Astrocyte (in vitro differentiated cells and primary cell): ENCODE measurements at regions not wholly inside any gene's neighbourhood (a gene's known extent, or its start where the extent isn't known, plus 50 kb on each side); places are given as distances from the start of the nearest gene placed in this dataset.
"Not testable (repeated sequence)": the region's sequence is repeated elsewhere in the genome, so short reads cannot be mapped to it uniquely, and the experiment has no call there.

Experiments used
- DNase-seq: peaks from one replicate; pipeline ENCODE4 v3.0.0-alpha.2; 2010; ENCODE audit warnings: low read depth
- FAIRE-seq: peaks from 2 replicates; lab custom pipeline; 2011; peaks lifted over from hg19 to GRCh38; lab: Jason Lieb, UNC
- H2AFZ ChIP-seq: 2 replicates; pipeline ENCODE4 v1.6.0; 2012; ENCODE audit warnings: low read depth, low read length, inconsistent platforms
- H3K27ac ChIP-seq: 2 replicates; pipeline ENCODE4 v1.5.1; 2011; ENCODE audit warnings: low read depth, low read length, inconsistent platforms
- H3K27me3 ChIP-seq: 2 replicates; pipeline ENCODE4 v1.6.0; 2011; ENCODE audit warnings: low read length, inconsistent platforms; ENCODE audit not compliant: insufficient read depth
- H3K36me3 ChIP-seq: 2 replicates; pipeline ENCODE4 v1.5.1; 2011; ENCODE audit warnings: low read length, inconsistent platforms; ENCODE audit not compliant: insufficient read depth
- H3K4me1 ChIP-seq: 2 replicates; pipeline ENCODE4 v1.5.1; 2011; ENCODE audit warnings: low read length, inconsistent platforms; ENCODE audit not compliant: insufficient read depth
- H3K4me2 ChIP-seq: 2 replicates; pipeline ENCODE4 v1.6.0; 2012; ENCODE audit warnings: low read length, inconsistent platforms
- H3K4me3 ChIP-seq: 2 replicates; pipeline ENCODE4 v1.5.1; 2011; ENCODE audit warnings: low read depth, mild to moderate bottlenecking, low read length, inconsistent platforms; ENCODE audit not compliant: insufficient read depth
- H3K79me2 ChIP-seq: 2 replicates; pipeline ENCODE4 v1.6.0; 2012; ENCODE audit warnings: mild to moderate bottlenecking, low read length, inconsistent platforms; ENCODE audit not compliant: insufficient read depth
- H3K9ac ChIP-seq: 2 replicates; pipeline ENCODE4 v1.6.0; 2012; ENCODE audit warnings: mild to moderate bottlenecking, low read length, inconsistent platforms
- H3K9me3 ChIP-seq: 2 replicates; pipeline ENCODE4 v1.5.1; 2012; ENCODE audit warnings: low read depth, mild to moderate bottlenecking, low read length, inconsistent platforms; ENCODE audit not compliant: insufficient read depth
- H4K20me1 ChIP-seq: 2 replicates; pipeline ENCODE4 v1.6.0; 2012; ENCODE audit warnings: low read length, inconsistent platforms; ENCODE audit not compliant: insufficient read depth
- H3K27ac Mint-ChIP-seq: one replicate; pipeline ENCODE4 v1.8.0; 2021; ENCODE audit warnings: mild to moderate bottlenecking, mixed read lengths; ENCODE audit not compliant: unreplicated experiment
- H3K27me3 Mint-ChIP-seq: one replicate; pipeline ENCODE4 v1.8.0; 2021; ENCODE audit warnings: low read depth, mixed read lengths; ENCODE audit not compliant: unreplicated experiment
- H3K36me3 Mint-ChIP-seq: one replicate; pipeline ENCODE4 v1.8.0; 2021; ENCODE audit warnings: low read depth, mixed read lengths; ENCODE audit not compliant: unreplicated experiment
- H3K4me1 Mint-ChIP-seq: one replicate; pipeline ENCODE4 v1.8.0; 2021; ENCODE audit warnings: low read depth, mixed read lengths; ENCODE audit not compliant: unreplicated experiment
- H3K4me3 Mint-ChIP-seq: one replicate; pipeline ENCODE4 v1.8.0; 2021; ENCODE audit warnings: mild to moderate bottlenecking, moderate library complexity, mixed read lengths; ENCODE audit not compliant: unreplicated experiment
- H3K9me3 Mint-ChIP-seq: one replicate; pipeline ENCODE4 v1.8.0; 2021; ENCODE audit warnings: mild to moderate bottlenecking, mixed read lengths; ENCODE audit not compliant: unreplicated experiment
- CTCF ChIP-seq: IDR thresholded peaks from 2 replicates; pipeline ENCODE4 v1.5.1; 2011; ENCODE audit warnings: low read depth, mild to moderate bottlenecking, inconsistent platforms, low read length, moderate library complexity; ENCODE audit not compliant: insufficient read depth
- EZH2 ChIP-seq: IDR thresholded peaks from 2 replicates; pipeline ENCODE4 v1.6.1; 2012; ENCODE audit warnings: mild to moderate bottlenecking, low read length, inconsistent platforms; ENCODE audit not compliant: insufficient read depth

GRCh38 chr16:59840169-59840568 is 1106.1 kb upstream of the GOT2 start:
- Mint-ChIP-seq H3K27me3 (no peaks in the 10 kb centered on the region), H3K4me1 (no peaks in the 10 kb centered on the region), H3K36me3 (no peaks in the 10 kb centered on the region), H3K27ac (no peak overlapping the region), H3K9me3 (peaks cover 7% of the 10 kb centered on the region), H3K4me3 (no peak overlapping the region)
- TF ChIP-seq CTCF (no peak), EZH2 (no peak)
- H3K4me3 ChIP-seq = no peak overlapping the region
- no peak overlapping the region for H3K4me2 ChIP-seq
- no peak overlapping the region for H3K9ac ChIP-seq
- no peaks in the 10 kb centered on the region for H3K27me3 ChIP-seq
- FAIRE-seq (no peak), DNase-seq (no peak)
- no peak overlapping the region for H2AFZ ChIP-seq
- no peaks in the 10 kb centered on the region for H3K36me3 ChIP-seq
- H3K79me2 ChIP-seq = no peaks in the 10 kb centered on the region
- H3K27ac ChIP-seq = no peak overlapping the region
- no peaks in the 10 kb centered on the region for H3K4me1 ChIP-seq
- H3K9me3 ChIP-seq = peaks cover 3% of the 10 kb centered on the region
- H4K20me1 ChIP-seq = no peaks in the 10 kb centered on the region

- H3K27ac Mint-ChIP-seq = no peak overlapping the region
- Histone ChIP-seq H3K27me3 (no peaks in the 10 kb centered on the region), H3K4me2 (no peak overlapping the region), H3K9ac (no peak overlapping the region), H3K27ac (no peak overlapping the region), H4K20me1 (no peaks in the 10 kb centered on the region), H3K4me1 (no peaks in the 10 kb centered on the region), H3K9me3 (no peaks in the 10 kb centered on the region), H3K79me2 (no peaks in the 10 kb centered on the region), H3K36me3 (no peaks in the 10 kb centered on the region), H3K4me3 (no peak overlapping the region), H2AFZ (no peak overlapping the region)
- no peak overlapping the region for H3K4me3 Mint-ChIP-seq
- H3K9me3 Mint-ChIP-seq = no peaks in the 10 kb centered on the region
- no peaks in the 10 kb centered on the region for H3K36me3 Mint-ChIP-seq
- no peak for TF ChIP-seq CTCF
- TF ChIP-seq EZH2 = no peak
- DNase-seq (no peak), FAIRE-seq (no peak)
- no peaks in the 10 kb centered on the region for H3K4me1 Mint-ChIP-seq
- H3K27me3 Mint-ChIP-seq = no peaks in the 10 kb centered on the region
These were observed 1092.7 kb upstream of the GOT2 start for GRCh38 chr16:59826767-59827166.

- not testable (repeated sequence) for H3K27ac ChIP-seq, H3K36me3 Mint-ChIP-seq, H3K4me3 Mint-ChIP-seq, H3K27me3 Mint-ChIP-seq, H3K9ac ChIP-seq, H3K27ac Mint-ChIP-seq, H3K4me2 ChIP-seq, H3K9me3 Mint-ChIP-seq, FAIRE-seq, H3K79me2 ChIP-seq, H3K9me3 ChIP-seq, H3K4me1 Mint-ChIP-seq, H3K4me3 ChIP-seq, DNase-seq, H3K36me3 ChIP-seq, H4K20me1 ChIP-seq, H2AFZ ChIP-seq, H3K27me3 ChIP-seq, H3K4me1 ChIP-seq
These were observed 1075.4 kb upstream of the GOT2 start for GRCh38 chr16:59809488-59809887.
